SK-N-SH (cell line): ENCODE measurements at regions not wholly inside any gene's neighbourhood (a gene's known extent, or its start where the extent isn't known, plus 50 kb on each side); places are given as distances from the start of the nearest gene placed in this dataset.

ENCODE experiments used
- EP300 ChIP-seq, 2 experiments: IDR thresholded peaks; 2 replicates each; pipeline versions ENCODE4 v1.4.0 to v1.6.1; 2012; ENCODE audit warnings: borderline replicate concordance in 1 of 2, low read depth in 1 of 2, low read length in 1 of 2
- FOSL2 ChIP-seq: IDR thresholded peaks from 2 replicates; pipeline ENCODE4 v1.4.0; 2012; ENCODE audit warnings: low read depth, mild to moderate bottlenecking, moderate library complexity, borderline replicate concordance
- JUND ChIP-seq: IDR thresholded peaks from 2 replicates; pipeline ENCODE4 v1.4.0; 2012
- MAX ChIP-seq: IDR thresholded peaks from 2 replicates; pipeline ENCODE4 v1.4.0; 2012; ENCODE audit warnings: low read depth
- MXI1 ChIP-seq: IDR thresholded peaks from 2 replicates; pipeline ENCODE4 v1.6.1; 2012; ENCODE audit warnings: mild to moderate bottlenecking, low read depth, low read length, improper control_type of control experiment
- POLR2AphosphoS5 ChIP-seq: IDR thresholded peaks from 2 replicates; pipeline ENCODE4 v1.6.1; 2012; ENCODE audit warnings: low read depth, low read length
- TAF1 ChIP-seq: IDR thresholded peaks from 2 replicates; pipeline ENCODE4 v1.6.1; 2012; ENCODE audit warnings: low read depth, mild to moderate bottlenecking, low read length, moderate library complexity, borderline replicate concordance
- YY1 ChIP-seq: IDR thresholded peaks from 2 replicates; pipeline ENCODE4 v1.4.0; 2012; ENCODE audit warnings: low read depth, mild to moderate bottlenecking
- TF ChIP-seq, protein P1 (sequence below): fragments of 200-600 bp; sonication (generic); IDR thresholded peaks from 2 replicates; pipeline ENCODE4 v1.6.1; 2017; ENCODE audit warnings: antibody characterized with exemption, mild to moderate bottlenecking, moderate library complexity

- no peak for TF ChIP-seq FOSL2
- no peak for TF ChIP-seq MAX
- TF ChIP-seq TAF1: no peak
- no peak for TF ChIP-seq POLR2AphosphoS5
- no peak for TF ChIP-seq JUND
- TF ChIP-seq, protein P1, sequence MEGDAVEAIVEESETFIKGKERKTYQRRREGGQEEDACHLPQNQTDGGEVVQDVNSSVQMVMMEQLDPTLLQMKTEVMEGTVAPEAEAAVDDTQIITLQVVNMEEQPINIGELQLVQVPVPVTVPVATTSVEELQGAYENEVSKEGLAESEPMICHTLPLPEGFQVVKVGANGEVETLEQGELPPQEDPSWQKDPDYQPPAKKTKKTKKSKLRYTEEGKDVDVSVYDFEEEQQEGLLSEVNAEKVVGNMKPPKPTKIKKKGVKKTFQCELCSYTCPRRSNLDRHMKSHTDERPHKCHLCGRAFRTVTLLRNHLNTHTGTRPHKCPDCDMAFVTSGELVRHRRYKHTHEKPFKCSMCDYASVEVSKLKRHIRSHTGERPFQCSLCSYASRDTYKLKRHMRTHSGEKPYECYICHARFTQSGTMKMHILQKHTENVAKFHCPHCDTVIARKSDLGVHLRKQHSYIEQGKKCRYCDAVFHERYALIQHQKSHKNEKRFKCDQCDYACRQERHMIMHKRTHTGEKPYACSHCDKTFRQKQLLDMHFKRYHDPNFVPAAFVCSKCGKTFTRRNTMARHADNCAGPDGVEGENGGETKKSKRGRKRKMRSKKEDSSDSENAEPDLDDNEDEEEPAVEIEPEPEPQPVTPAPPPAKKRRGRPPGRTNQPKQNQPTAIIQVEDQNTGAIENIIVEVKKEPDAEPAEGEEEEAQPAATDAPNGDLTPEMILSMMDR: no peak
- no peak for TF ChIP-seq EP300 (IDR thresholded peaks at IDR 0.05; ENCODE audit: borderline replicate concordance in 1 of 2, low read depth in 1 of 2, low read length in 1 of 2)
- TF ChIP-seq YY1: no peak
- no peak for TF ChIP-seq MXI1
Observed at GRCh38 chr1:215345766-215346165, 221.3 kb upstream of the KCTD3 start.
